Tibial nerve (tissue), 4 donors: ENCODE measurements at regions not wholly inside any gene's neighbourhood (a gene's known extent, or its start where the extent isn't known, plus 50 kb on each side); places are given as distances from the start of the nearest gene placed in this dataset.

Source experiments
- DNase-seq, 2 donors: peaks; one replicate each; pipeline ENCODE4 v3.0.0-alpha.2; 2019; ENCODE audit warnings: low spot score in 2 of 2
- H3K27ac ChIP-seq, 4 donors: fragments of 200-600 bp; sonication (generic) in 3 of 4; one replicate each; pipeline ENCODE4 v1.5.1; 2017 to 2019; ENCODE audit warnings: mild to moderate bottlenecking in 1 of 4
- H3K27me3 ChIP-seq, 2 donors: fragments of 200-600 bp; sonication (generic) in 1 of 2; one replicate each; pipeline versions ENCODE4 v1.5.1 to v1.6.0; 2017 to 2019
- H3K36me3 ChIP-seq, 3 donors: fragments of 200-600 bp; sonication (generic); one replicate each; pipeline ENCODE4 v1.5.1; 2018 to 2019
- H3K4me1 ChIP-seq, 4 donors: fragments of 200-600 bp; sonication (generic) in 3 of 4; one replicate each; pipeline ENCODE4 v1.5.1; 2017 to 2019
- H3K4me3 ChIP-seq, 4 donors: fragments of 200-600 bp; sonication (generic) in 3 of 4; one replicate each; pipeline ENCODE4 v1.5.1; 2017 to 2019; ENCODE audit warnings: mild to moderate bottlenecking in 1 of 4, moderate library complexity in 1 of 4
- H3K9me3 ChIP-seq, 4 donors: fragments of 200-600 bp; sonication (generic) in 3 of 4; one replicate each; pipeline ENCODE4 v1.5.1; 2017 to 2019
- CTCF ChIP-seq, 5 experiments: fragments of 200-600 bp in 3 of 5; fragments of 450-650 bp in 2 of 5; sonication (generic) in 3 of 5; IDR thresholded peaks; one replicate each; pipeline ENCODE4 v1.5.1; 2016 to 2019; ENCODE audit warnings: antibody characterized with exemption in 5 of 5, mild to moderate bottlenecking in 3 of 5, moderate library complexity in 2 of 5
- EP300 ChIP-seq, 2 donors: sonication (generic); formaldehyde crosslinking; IDR thresholded peaks; one replicate each; pipeline ENCODE4 v1.6.1; 2017; ENCODE audit warnings: antibody characterized with exemption in 2 of 2, mild to moderate bottlenecking in 1 of 2
- POLR2A ChIP-seq, 2 donors: fragments of 450-650 bp; IDR thresholded peaks; one replicate each; pipeline ENCODE4 v1.6.1; 2017; ENCODE audit warnings: antibody characterized with exemption in 2 of 2, mild to moderate bottlenecking in 2 of 2, moderate library complexity in 2 of 2
- WGBS, 2 donors: methylation state at CpG; one replicate each; pipeline ENCODE4 v1.1.5; 2018; 5-methylcytosine and 5-hydroxymethylcytosine counted together

- Histone ChIP-seq H3K4me1 (no peaks in the 10 kb centered on the region), H3K4me3 (no peak overlapping the region), H3K27me3 (no peaks in the 10 kb centered on the region), H3K27ac (no peak overlapping the region), H3K36me3 (no peaks in the 10 kb centered on the region), H3K9me3 (no peaks in the 10 kb centered on the region)
- no peak for DNase-seq
- WGBS, 2 donors: 73 to 76% methylated on average over 5 of the region's 5 CpGs
- TF ChIP-seq POLR2A (IDR thresholded peaks at IDR 0.05) (no peak), EP300 (IDR thresholded peaks at IDR 0.05) (no peak), CTCF (IDR thresholded peaks at IDR 0.05) (no peak)
These were observed 427.3 kb downstream of the MFSD1 start for GRCh38 chr3:159229116-159229680.

GRCh38 chr3:159232966-159233365 lies 431.1 kb downstream of the MFSD1 start:
- Histone ChIP-seq H3K27me3 (no peaks in the 10 kb centered on the region), H3K4me1 (no peaks in the 10 kb centered on the region), H3K4me3 (no peak overlapping the region), H3K9me3 (no peaks in the 10 kb centered on the region), H3K27ac (no peak overlapping the region), H3K36me3 (no peaks in the 10 kb centered on the region)
- 77 to 85% methylated on average over 4 of the region's 4 CpGs for WGBS, 2 donors
- TF ChIP-seq POLR2A (IDR thresholded peaks at IDR 0.05) (no peak), EP300 (IDR thresholded peaks at IDR 0.05) (no peak), CTCF (IDR thresholded peaks at IDR 0.05) (no peak)
- no peak for DNase-seq

GRCh38 chr3:159233734-159234133 lies 431.9 kb downstream of the MFSD1 start:
- Histone ChIP-seq H3K27ac (no peak overlapping the region), H3K36me3 (no peaks in the 10 kb centered on the region), H3K9me3 (no peaks in the 10 kb centered on the region), H3K4me3 (no peak overlapping the region), H3K27me3 (no peaks in the 10 kb centered on the region), H3K4me1 (no peaks in the 10 kb centered on the region)
- WGBS, 2 donors: 69 to 87% methylated on average over 2 of the region's 2 CpGs
- TF ChIP-seq CTCF (IDR thresholded peaks at IDR 0.05): no peak
- TF ChIP-seq POLR2A (IDR thresholded peaks at IDR 0.05): no peak
- no peak for TF ChIP-seq EP300 (IDR thresholded peaks at IDR 0.05)
- no peak for DNase-seq

GRCh38 chr3:159234306-159234705 lies 432.5 kb downstream of the MFSD1 start:
- no peak for TF ChIP-seq CTCF (IDR thresholded peaks at IDR 0.05)
- TF ChIP-seq EP300 (IDR thresholded peaks at IDR 0.05): no peak
- TF ChIP-seq POLR2A (IDR thresholded peaks at IDR 0.05): no peak
- Histone ChIP-seq H3K27ac (no peak overlapping the region), H3K9me3 (no peaks in the 10 kb centered on the region), H3K4me3 (no peak overlapping the region), H3K27me3 (no peaks in the 10 kb centered on the region), H3K4me1 (no peaks in the 10 kb centered on the region), H3K36me3 (no peaks in the 10 kb centered on the region)
- DNase-seq: no peak
- WGBS, 2 donors: 19 to 41% methylated on average over 3 of the region's 3 CpGs

- no peak for TF ChIP-seq CTCF (IDR thresholded peaks at IDR 0.05)
- TF ChIP-seq POLR2A (IDR thresholded peaks at IDR 0.05): no peak
- H3K4me1 ChIP-seq: no peaks in the 10 kb centered on the region
- no peaks in the 10 kb centered on the region for H3K36me3 ChIP-seq
- H3K9me3 ChIP-seq: no peaks in the 10 kb centered on the region
- H3K27me3 ChIP-seq: no peaks in the 10 kb centered on the region
- no peak overlapping the region for H3K4me3 ChIP-seq
- 50 to 79% methylated on average over 1 of the region's 1 CpG for WGBS, 2 donors
- no peak overlapping the region for H3K27ac ChIP-seq
- no peak for DNase-seq
These were observed 434.5 kb downstream of the MFSD1 start for GRCh38 chr3:159236321-159236720.
